MM.1S (cell line): ENCODE measurements at regions not wholly inside any gene's neighbourhood (a gene's known extent, or its start where the extent isn't known, plus 50 kb on each side); places are given as distances from the start of the nearest gene placed in this dataset.

ENCODE experiments used
- DNase-seq: peaks from one replicate; pipeline ENCODE4 v3.0.0-alpha.2; 2015
- H2AFZ ChIP-seq: fragments of 300-600 bp; sonication (generic); 2 replicates; pipeline ENCODE4 v1.6.0; 2016; ENCODE audit warnings: antibody characterized with exemption, low read length
- H3F3A ChIP-seq: fragments of 300-600 bp; sonication (generic); 2 replicates; pipeline ENCODE4 v1.6.1; 2016; ENCODE audit warnings: mild to moderate bottlenecking, antibody characterized with exemption, low read length, moderate library complexity, mixed read lengths; ENCODE audit not compliant: insufficient read depth
- H3K27ac ChIP-seq: fragments of 300-600 bp; sonication (generic); 2 replicates; pipeline ENCODE4 v1.5.1; 2016; ENCODE audit warnings: mild to moderate bottlenecking, low read length
- H3K27me3 ChIP-seq: fragments of 300-600 bp; sonication (generic); replicated peaks from 2 replicates; pipeline ENCODE4 v1.6.0; 2016; ENCODE audit warnings: low read length; ENCODE audit not compliant: insufficient read depth
- H3K36me3 ChIP-seq: fragments of 300-600 bp; sonication (generic); replicated peaks from 2 replicates; pipeline ENCODE4 v1.6.1; 2016; ENCODE audit warnings: mild to moderate bottlenecking, low read length, mixed read lengths; ENCODE audit not compliant: insufficient read depth
- H3K4me1 ChIP-seq: fragments of 300-600 bp; sonication (generic); 2 replicates; pipeline ENCODE4 v1.6.1; 2016; ENCODE audit warnings: low read length, mixed read lengths
- H3K4me2 ChIP-seq: fragments of 300-600 bp; sonication (generic); 2 replicates; pipeline ENCODE4 v1.6.0; 2016; ENCODE audit warnings: low read depth, low read length
- H3K4me3 ChIP-seq: fragments of 300-600 bp; sonication (generic); 2 replicates; pipeline ENCODE4 v1.5.1; 2016; ENCODE audit warnings: low read length, mixed read lengths
- H3K79me2 ChIP-seq: fragments of 300-600 bp; sonication (generic); 2 replicates; pipeline ENCODE4 v1.6.1; 2016; ENCODE audit warnings: mixed run types, low read length, mixed read lengths
- H3K9ac ChIP-seq: fragments of 300-600 bp; sonication (generic); 2 replicates; pipeline ENCODE4 v1.6.1; 2016; ENCODE audit warnings: low read length, mixed read lengths
- H3K9me2 ChIP-seq: fragments of 300-600 bp; sonication (generic); replicated peaks from 2 replicates; pipeline ENCODE4 v1.6.1; 2016; ENCODE audit warnings: mild to moderate bottlenecking, low read length, mixed read lengths; ENCODE audit not compliant: insufficient read depth
- H3K9me3 ChIP-seq: fragments of 300-600 bp; sonication (generic); replicated peaks from 2 replicates; pipeline ENCODE4 v1.6.1; 2016; ENCODE audit warnings: mild to moderate bottlenecking, low read length, mixed read lengths; ENCODE audit not compliant: insufficient read depth
- H4K20me1 ChIP-seq: fragments of 300-600 bp; sonication (generic); 2 replicates; pipeline ENCODE4 v1.6.1; 2016; ENCODE audit warnings: mild to moderate bottlenecking, low read length, moderate library complexity, mixed read lengths; ENCODE audit not compliant: insufficient read depth
- CTCF ChIP-seq: fragments of 300-600 bp; sonication (generic); IDR thresholded peaks from 2 replicates; pipeline ENCODE4 v1.5.1; 2016; ENCODE audit warnings: antibody characterized with exemption, low read length, mixed read lengths
- EZH2 ChIP-seq: fragments of 300-600 bp; sonication (generic); optimal IDR thresholded peaks from 2 replicates; pipeline ENCODE3; 2017; ENCODE audit warnings: low read depth, mild to moderate bottlenecking, antibody characterized with exemption, low read length, mixed read lengths
- EZH2phosphoT487 ChIP-seq: fragments of 300-600 bp; sonication (generic); IDR thresholded peaks from 2 replicates; pipeline ENCODE4 v1.6.1; 2018; ENCODE audit warnings: antibody characterized with exemption, low read length

GRCh38 chr2:122029456-122029855 lies 274.0 kb downstream of the TSN start:
- no peak for DNase-seq
- no peaks in the 10 kb centered on the region for H3K27me3 ChIP-seq
- TF ChIP-seq EZH2phosphoT487 (no peak), CTCF (no peak), EZH2 (no peak)

GRCh38 chr2:122029945-122030344 lies 274.5 kb downstream of the TSN start:
- Histone ChIP-seq H3K4me3 (no peak overlapping the region), H3F3A (no peaks in the 10 kb centered on the region), H3K79me2 (no peaks in the 10 kb centered on the region), H3K4me2 (no peak overlapping the region), H3K9me2 (no peaks in the 10 kb centered on the region), H3K27me3 (no peaks in the 10 kb centered on the region), H3K36me3 (no peaks in the 10 kb centered on the region), H3K27ac (no peak overlapping the region), H3K9me3 (no peaks in the 10 kb centered on the region), H3K9ac (no peak overlapping the region), H4K20me1 (no peaks in the 10 kb centered on the region), H2AFZ (no peak overlapping the region), H3K4me1 (no peaks in the 10 kb centered on the region)
- DNase-seq, result no peak
- TF ChIP-seq EZH2phosphoT487 (no peak), EZH2 (no peak), CTCF (no peak)

More at GRCh38 chr2:122029456-122029855, 274.0 kb downstream of the TSN start:
- Histone ChIP-seq H3F3A (no peaks in the 10 kb centered on the region), H4K20me1 (no peaks in the 10 kb centered on the region), H3K36me3 (no peaks in the 10 kb centered on the region), H2AFZ (no peak overlapping the region), H3K27ac (no peak overlapping the region), H3K4me3 (no peak overlapping the region), H3K79me2 (no peaks in the 10 kb centered on the region), H3K9me3 (no peaks in the 10 kb centered on the region), H3K9me2 (no peaks in the 10 kb centered on the region), H3K9ac (no peak overlapping the region), H3K4me2 (no peak overlapping the region), H3K4me1 (no peaks in the 10 kb centered on the region)

DNA sequence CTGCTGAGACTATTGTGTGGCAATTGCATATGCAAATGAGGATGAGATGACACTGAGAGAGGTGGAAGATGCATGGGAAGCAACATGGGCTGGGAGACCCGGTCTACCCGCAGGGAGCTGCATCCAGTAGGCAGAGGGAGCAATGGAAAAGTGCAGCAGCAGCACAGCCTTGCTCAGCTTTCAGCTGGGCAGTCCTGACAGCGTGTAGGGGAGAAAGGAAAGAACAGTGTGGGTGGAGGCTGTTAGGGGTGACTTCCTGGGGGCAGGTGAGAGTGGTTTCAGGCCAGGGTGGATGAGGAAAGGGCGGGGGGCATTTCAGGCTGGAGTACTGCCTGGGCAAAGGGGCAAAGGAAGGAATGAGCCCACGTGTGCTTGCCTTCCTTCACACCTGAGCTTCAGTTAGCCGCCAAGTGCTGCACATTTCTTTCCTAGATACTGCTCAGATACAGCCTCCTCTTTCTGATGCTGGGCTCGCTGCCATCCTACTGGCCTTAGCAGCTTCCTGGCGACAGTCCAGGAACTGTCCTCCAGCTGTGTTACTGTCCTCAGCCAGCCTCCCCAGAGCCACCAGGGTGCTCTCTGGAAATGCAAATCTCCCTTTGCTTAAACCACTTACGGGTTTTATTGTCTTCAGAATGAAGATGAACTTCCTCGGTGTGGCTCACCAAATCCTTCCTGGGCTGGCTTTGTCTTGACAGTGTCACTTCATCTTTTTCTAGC lies 276.3 kb downstream of the TSN start:
- Histone ChIP-seq H4K20me1 (no peaks in the 10 kb centered on the region), H3K79me2 (no peaks in the 10 kb centered on the region), H3K27ac (no peak overlapping the region), H3K36me3 (no peaks in the 10 kb centered on the region), H3K9me2 (no peaks in the 10 kb centered on the region), H3K9me3 (no peaks in the 10 kb centered on the region), H3F3A (no peaks in the 10 kb centered on the region), H3K9ac (no peak overlapping the region), H3K4me2 (no peak overlapping the region), H3K27me3 (no peaks in the 10 kb centered on the region), H3K4me3 (no peak overlapping the region), H2AFZ (no peak overlapping the region), H3K4me1 (no peaks in the 10 kb centered on the region)
- DNase-seq, result no peak
- TF ChIP-seq EZH2phosphoT487, result no peak

DNA sequence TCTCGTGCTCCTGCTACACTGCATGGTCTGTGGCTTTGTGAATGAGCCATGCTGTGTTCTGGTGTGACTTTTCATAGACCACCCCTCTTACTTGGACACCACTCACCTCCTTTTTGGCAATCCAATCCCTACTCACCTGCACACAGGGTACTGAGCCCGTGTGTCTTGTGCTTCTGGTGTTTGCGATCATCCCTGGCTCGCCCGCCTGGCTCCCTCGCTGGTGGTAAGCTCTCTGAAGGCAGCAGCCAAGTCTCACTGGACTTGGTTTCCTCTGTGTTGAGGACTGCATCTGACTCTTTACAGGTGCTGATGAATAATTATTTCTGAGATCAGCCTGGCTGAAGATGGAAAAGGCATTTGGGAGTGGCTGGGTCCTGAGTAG lies 276.8 kb downstream of the TSN start:
- Histone ChIP-seq H4K20me1 (no peaks in the 10 kb centered on the region), H3K27ac (no peak overlapping the region), H3K4me3 (no peak overlapping the region), H3K79me2 (no peaks in the 10 kb centered on the region), H2AFZ (no peak overlapping the region), H3K4me2 (no peak overlapping the region), H3K36me3 (no peaks in the 10 kb centered on the region), H3F3A (no peaks in the 10 kb centered on the region), H3K27me3 (no peaks in the 10 kb centered on the region), H3K9me2 (no peaks in the 10 kb centered on the region), H3K9me3 (no peaks in the 10 kb centered on the region), H3K4me1 (no peaks in the 10 kb centered on the region), H3K9ac (no peak overlapping the region)
- TF ChIP-seq CTCF, result no peak
- no peak for TF ChIP-seq EZH2
- TF ChIP-seq EZH2phosphoT487, result no peak
- no peak for DNase-seq
